Mesothelial cell of epicardium (in vitro differentiated cells): ENCODE measurements at regions not wholly inside any gene's neighbourhood (a gene's known extent, or its start where the extent isn't known, plus 50 kb on each side); places are given as distances from the start of the nearest gene placed in this dataset.

Experiments
- DNase-seq, 2 experiments: peaks; one replicate each; pipeline ENCODE4 v3.0.0; 2021; ENCODE audit warnings: low spot score in 2 of 2; ENCODE audit not compliant: unreplicated experiment in 2 of 2
- H3K27ac Mint-ChIP-seq: 2 replicates; pipeline ENCODE4 v1.8.0; 2021; ENCODE audit warnings: mixed read lengths
- H3K27me3 Mint-ChIP-seq: 2 replicates; pipeline ENCODE4 v1.8.0; 2021; ENCODE audit warnings: low read depth, mixed read lengths
- H3K36me3 Mint-ChIP-seq: 2 replicates; pipeline ENCODE4 v1.8.0; 2021; ENCODE audit warnings: mixed read lengths
- H3K4me1 Mint-ChIP-seq: 2 replicates; pipeline ENCODE4 v1.8.0; 2021; ENCODE audit warnings: mixed read lengths
- H3K4me3 Mint-ChIP-seq: 2 replicates; pipeline ENCODE4 v1.8.0; 2021; ENCODE audit warnings: mild to moderate bottlenecking, moderate library complexity, mixed read lengths
- H3K9me3 Mint-ChIP-seq: 2 replicates; pipeline ENCODE4 v1.8.0; 2021; ENCODE audit warnings: mixed read lengths
- TF ChIP-seq, protein P1 (sequence below): fragments of 200-600 bp; sonication (generic); IDR thresholded peaks from one replicate; pipeline ENCODE4 v1.5.0; 2021; ENCODE audit warnings: antibody characterized with exemption; ENCODE audit not compliant: unreplicated experiment

DNA sequence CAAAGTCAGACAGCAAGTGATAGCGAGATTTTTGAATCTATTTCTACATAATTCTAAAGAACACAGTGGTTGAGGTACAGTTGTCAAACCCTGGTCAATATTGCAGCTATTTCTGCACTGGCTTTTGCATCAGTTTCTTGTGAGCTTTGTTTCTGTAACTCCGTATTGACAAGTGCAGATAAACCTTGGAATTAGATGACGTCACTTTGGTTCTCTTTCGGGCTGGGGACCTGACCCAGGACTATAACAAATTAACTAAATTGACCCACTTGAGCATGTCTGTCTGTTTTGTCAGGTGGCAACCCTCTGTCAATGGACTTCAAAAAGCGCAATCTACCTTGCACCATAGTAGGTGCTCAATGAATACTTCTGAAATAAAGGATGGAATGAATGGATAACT is 418.4 kb upstream of the SGCD start:
- no peaks in the 10 kb centered on the region for H3K4me1 Mint-ChIP-seq
- H3K27me3 Mint-ChIP-seq = peaks cover 52% of the 10 kb centered on the region
- H3K4me3 Mint-ChIP-seq = no peak overlapping the region
- H3K36me3 Mint-ChIP-seq = no peaks in the 10 kb centered on the region
- H3K9me3 Mint-ChIP-seq = no peaks in the 10 kb centered on the region
- no peak for DNase-seq
- TF ChIP-seq, protein P1, sequence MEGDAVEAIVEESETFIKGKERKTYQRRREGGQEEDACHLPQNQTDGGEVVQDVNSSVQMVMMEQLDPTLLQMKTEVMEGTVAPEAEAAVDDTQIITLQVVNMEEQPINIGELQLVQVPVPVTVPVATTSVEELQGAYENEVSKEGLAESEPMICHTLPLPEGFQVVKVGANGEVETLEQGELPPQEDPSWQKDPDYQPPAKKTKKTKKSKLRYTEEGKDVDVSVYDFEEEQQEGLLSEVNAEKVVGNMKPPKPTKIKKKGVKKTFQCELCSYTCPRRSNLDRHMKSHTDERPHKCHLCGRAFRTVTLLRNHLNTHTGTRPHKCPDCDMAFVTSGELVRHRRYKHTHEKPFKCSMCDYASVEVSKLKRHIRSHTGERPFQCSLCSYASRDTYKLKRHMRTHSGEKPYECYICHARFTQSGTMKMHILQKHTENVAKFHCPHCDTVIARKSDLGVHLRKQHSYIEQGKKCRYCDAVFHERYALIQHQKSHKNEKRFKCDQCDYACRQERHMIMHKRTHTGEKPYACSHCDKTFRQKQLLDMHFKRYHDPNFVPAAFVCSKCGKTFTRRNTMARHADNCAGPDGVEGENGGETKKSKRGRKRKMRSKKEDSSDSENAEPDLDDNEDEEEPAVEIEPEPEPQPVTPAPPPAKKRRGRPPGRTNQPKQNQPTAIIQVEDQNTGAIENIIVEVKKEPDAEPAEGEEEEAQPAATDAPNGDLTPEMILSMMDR = no peak
- H3K27ac Mint-ChIP-seq = no peak overlapping the region

DNA sequence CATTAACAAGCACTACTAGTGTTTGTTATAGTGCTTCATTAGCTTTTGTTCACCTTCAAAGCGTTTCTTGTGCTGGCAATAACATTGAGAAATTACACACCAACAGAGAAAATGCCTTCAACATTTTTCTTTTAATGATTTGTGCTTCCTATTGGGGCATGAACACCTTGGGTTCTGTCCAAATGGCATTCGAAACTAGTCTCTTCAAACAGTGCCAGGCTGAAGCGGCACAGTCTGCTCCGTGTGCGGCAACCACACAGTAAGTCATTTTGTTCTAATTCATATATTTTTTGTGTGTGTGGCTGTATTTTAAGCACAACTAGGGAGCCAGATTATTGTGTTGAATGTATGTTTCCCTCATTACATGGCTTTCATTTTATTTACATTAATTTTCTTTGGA is 414.7 kb upstream of the SGCD start:
- Mint-ChIP-seq H3K4me3 (no peak overlapping the region), H3K9me3 (no peaks in the 10 kb centered on the region), H3K36me3 (no peaks in the 10 kb centered on the region), H3K27me3 (peaks cover 44% of the 10 kb centered on the region), H3K4me1 (no peaks in the 10 kb centered on the region), H3K27ac (no peak overlapping the region)
- TF ChIP-seq, protein P1 = no peak
- DNase-seq = no peak

DNA sequence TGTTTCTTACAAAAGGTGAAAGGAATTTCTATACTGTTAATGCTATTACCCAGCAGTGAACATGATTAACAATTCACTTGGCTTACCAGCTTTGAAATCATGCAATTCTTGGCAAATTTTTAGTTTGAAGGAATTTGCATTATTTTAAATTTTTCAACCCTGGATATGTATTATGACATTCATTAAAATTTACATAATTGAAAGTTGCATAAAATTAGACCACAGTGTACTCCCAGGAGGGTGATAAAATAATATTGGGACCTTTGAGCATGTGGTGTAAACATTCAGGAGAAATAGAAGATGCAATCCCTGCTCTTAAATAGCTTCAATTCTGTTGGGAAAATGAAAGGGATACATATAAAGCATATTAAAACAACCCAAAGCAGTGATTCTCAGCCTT is 412.2 kb upstream of the SGCD start:
- Mint-ChIP-seq H3K4me1 (no peaks in the 10 kb centered on the region), H3K36me3 (no peaks in the 10 kb centered on the region), H3K9me3 (no peaks in the 10 kb centered on the region), H3K27ac (no peak overlapping the region), H3K4me3 (no peak overlapping the region), H3K27me3 (peaks cover 33% of the 10 kb centered on the region)
- TF ChIP-seq, protein P1 = no peak
- DNase-seq = no peak

DNA sequence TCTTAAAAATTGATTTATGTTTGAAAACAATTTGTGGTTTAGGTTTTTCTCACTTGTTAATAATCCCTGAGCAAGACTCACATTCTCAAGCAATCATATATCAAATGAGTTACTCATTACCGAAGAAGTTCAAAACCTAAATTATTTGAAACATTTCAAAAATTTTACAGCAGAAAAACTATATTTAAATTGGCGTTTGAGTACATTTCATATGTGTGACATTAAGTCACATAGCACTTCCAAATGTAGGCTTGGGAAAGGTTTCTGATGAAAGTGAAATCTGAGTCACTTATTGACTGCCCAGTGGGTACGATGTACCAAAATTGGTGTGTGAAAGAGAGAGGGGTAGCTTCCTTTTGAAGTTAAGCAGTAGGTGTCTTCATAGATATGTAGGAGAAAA is 411.4 kb upstream of the SGCD start:
- H3K27me3 Mint-ChIP-seq = peaks cover 32% of the 10 kb centered on the region
- no peak overlapping the region for H3K4me3 Mint-ChIP-seq
- TF ChIP-seq, protein P1 = no peak
- no peaks in the 10 kb centered on the region for H3K9me3 Mint-ChIP-seq
- H3K27ac Mint-ChIP-seq = no peak overlapping the region
- H3K4me1 Mint-ChIP-seq = no peaks in the 10 kb centered on the region
- no peak for DNase-seq
- H3K36me3 Mint-ChIP-seq = no peaks in the 10 kb centered on the region

DNA sequence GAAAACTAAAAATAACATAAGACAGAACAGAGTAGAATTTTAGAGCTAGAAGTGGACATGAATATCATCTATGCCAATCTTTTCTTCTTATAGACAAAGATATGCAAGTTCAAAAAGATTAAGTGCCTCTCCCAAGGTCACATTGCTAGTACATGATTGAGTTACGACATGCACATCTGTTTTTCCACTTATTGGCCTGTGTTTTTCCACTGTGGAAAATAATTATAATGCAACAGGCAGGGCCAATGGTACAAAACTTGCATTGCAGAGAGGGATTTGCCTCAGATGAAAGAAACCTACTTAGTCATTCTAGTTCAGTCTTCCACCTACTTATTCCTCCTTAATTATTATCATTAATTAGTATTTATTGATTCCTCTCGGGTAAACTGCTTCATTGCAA is 407.8 kb upstream of the SGCD start:
- TF ChIP-seq, protein P1 = no peak
- no peak overlapping the region for H3K27ac Mint-ChIP-seq
- DNase-seq = no peak
- no peaks in the 10 kb centered on the region for H3K36me3 Mint-ChIP-seq
- H3K4me1 Mint-ChIP-seq = no peaks in the 10 kb centered on the region
- H3K4me3 Mint-ChIP-seq = no peak overlapping the region
- H3K9me3 Mint-ChIP-seq = no peaks in the 10 kb centered on the region
- peaks cover 37% of the 10 kb centered on the region for H3K27me3 Mint-ChIP-seq

DNA sequence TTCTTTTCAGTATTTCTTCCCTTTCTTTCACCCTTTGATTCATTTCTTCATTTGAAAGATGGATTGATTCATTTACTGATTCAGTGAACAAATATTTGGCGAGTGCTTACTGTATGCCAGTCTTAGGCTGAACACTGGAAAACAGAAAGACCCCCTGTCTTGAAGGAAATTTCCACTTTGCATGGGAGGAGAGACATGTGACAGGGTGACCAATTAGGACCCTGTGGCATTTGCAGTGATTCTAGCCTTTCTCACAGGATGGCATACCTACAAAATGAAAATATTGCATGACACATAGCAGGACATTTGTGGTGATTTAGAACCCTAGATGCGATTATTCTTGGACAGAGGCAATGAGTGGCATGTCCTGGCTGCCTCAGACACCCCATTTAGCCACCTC is 407.2 kb upstream of the SGCD start:
- no peaks in the 10 kb centered on the region for H3K9me3 Mint-ChIP-seq
- H3K27ac Mint-ChIP-seq = no peak overlapping the region
- H3K36me3 Mint-ChIP-seq = no peaks in the 10 kb centered on the region
- no peak overlapping the region for H3K4me3 Mint-ChIP-seq
- no peaks in the 10 kb centered on the region for H3K4me1 Mint-ChIP-seq
- DNase-seq = no peak
- peaks cover 43% of the 10 kb centered on the region for H3K27me3 Mint-ChIP-seq
- TF ChIP-seq, protein P1 = no peak
